ENCODE measurements at regions not wholly inside any gene's neighbourhood (a gene's known extent, or its start where the extent isn't known, plus 50 kb on each side); places are given as distances from the start of the nearest gene placed in this dataset.

DNA sequence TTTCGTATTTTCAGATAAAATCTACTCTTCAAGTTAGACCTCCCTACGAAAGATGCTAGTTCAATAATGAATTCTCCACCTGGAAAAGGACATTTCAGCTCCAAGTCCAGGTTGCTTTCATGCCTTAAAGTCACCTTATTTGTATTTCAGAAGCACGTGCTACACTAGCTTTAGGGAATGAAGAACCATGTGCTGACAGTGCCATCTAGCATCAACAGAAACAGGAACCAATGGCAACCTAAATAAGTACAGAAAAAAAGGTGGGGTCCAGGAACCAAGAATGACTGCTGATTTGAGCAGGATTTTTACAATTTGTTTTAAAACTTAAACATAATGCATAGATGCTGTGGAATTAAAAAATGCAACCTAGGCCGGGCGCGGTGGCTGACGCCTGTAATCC lies 77.6 kb upstream of the SNRPN start:
- H3K36me3 Mint-ChIP-seq: peaks cover 37% of the 10 kb centered on the region
- TF ChIP-seq, protein P1, sequence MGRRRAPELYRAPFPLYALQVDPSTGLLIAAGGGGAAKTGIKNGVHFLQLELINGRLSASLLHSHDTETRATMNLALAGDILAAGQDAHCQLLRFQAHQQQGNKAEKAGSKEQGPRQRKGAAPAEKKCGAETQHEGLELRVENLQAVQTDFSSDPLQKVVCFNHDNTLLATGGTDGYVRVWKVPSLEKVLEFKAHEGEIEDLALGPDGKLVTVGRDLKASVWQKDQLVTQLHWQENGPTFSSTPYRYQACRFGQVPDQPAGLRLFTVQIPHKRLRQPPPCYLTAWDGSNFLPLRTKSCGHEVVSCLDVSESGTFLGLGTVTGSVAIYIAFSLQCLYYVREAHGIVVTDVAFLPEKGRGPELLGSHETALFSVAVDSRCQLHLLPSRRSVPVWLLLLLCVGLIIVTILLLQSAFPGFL (CRISPR knock-in tag; IDR thresholded peaks at IDR 0.05; ENCODE audit: borderline replicate concordance): no peak
- TF ChIP-seq, protein P2, sequence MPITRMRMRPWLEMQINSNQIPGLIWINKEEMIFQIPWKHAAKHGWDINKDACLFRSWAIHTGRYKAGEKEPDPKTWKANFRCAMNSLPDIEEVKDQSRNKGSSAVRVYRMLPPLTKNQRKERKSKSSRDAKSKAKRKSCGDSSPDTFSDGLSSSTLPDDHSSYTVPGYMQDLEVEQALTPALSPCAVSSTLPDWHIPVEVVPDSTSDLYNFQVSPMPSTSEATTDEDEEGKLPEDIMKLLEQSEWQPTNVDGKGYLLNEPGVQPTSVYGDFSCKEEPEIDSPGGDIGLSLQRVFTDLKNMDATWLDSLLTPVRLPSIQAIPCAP (CRISPR knock-in tag; IDR thresholded peaks at IDR 0.05): no peak
- TF ChIP-seq ZNF671 (CRISPR knock-in tag; IDR thresholded peaks at IDR 0.05) (no peak), FOXK1 (CRISPR knock-in tag; IDR thresholded peaks at IDR 0.05) (no peak), GTF2I (CRISPR knock-in tag; conservative IDR thresholded peaks at IDR 0.05) (no peak), ZNF416 (CRISPR knock-in tag; IDR thresholded peaks at IDR 0.05) (no peak)
- TF ChIP-seq, protein P3, sequence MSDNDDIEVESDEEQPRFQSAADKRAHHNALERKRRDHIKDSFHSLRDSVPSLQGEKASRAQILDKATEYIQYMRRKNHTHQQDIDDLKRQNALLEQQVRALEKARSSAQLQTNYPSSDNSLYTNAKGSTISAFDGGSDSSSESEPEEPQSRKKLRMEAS (CRISPR knock-in tag; IDR thresholded peaks at IDR 0.05): no peak
- H3K4me3 Mint-ChIP-seq: no peak overlapping the region
- ChIA-PET POLR2A (interaction anchor here (1.4 kb wide), 1 partner anchor 19 kb away, joined by 3 read pairs; no protein-coding TSS in a partner anchor), CTCF (interaction anchor here (1.0 to 1.6 kb wide), 3 partner anchors 13 to 21 kb away, joined by 3 to 4 read pairs (median 3); no protein-coding TSS in a partner anchor)
- peaks cover 24% of the 10 kb centered on the region for H3K9me3 Mint-ChIP-seq
- peak overlapping the region; percentile 79 for H3K27ac Mint-ChIP-seq
- no peaks in the 10 kb centered on the region; the same call in 1 of the 2 replicates for H3K27me3 Mint-ChIP-seq (ENCODE audit: low read depth)
- peaks cover 39% of the 10 kb centered on the region for H3K4me1 Mint-ChIP-seq
- DNase-seq (ENCODE audit: low spot score) (peak; percentile 28), ATAC-seq (peak; percentile 48)

DNA sequence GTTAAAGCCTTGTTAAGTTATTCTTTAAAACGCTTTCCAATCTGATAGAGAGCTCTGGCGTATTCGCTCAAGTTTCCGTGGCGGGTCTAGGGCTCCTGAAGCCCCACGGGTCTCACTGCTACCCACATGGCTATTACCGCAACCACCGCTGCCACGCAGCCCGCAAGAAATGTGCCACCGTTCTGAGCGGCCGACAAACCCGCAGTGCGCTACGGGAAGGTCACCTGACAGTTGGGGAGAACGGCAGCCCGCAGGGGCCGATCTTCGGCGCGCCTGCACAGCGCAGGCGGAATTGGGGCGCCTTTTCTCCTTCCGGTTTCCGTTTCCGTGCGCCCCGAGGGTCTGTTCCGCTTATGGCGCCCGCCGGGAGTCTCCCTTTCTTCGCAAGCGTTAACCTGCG lies 76.6 kb upstream of the SNRPN start:
- Mint-ChIP-seq H3K4me3 (peak overlapping the region; percentile 55), H3K36me3 (peaks cover 37% of the 10 kb centered on the region), H3K9me3 (peaks cover 24% of the 10 kb centered on the region), H3K27me3 (ENCODE audit: low read depth) (no peaks in the 10 kb centered on the region; the same call in 1 of the 2 replicates), H3K27ac (peak overlapping the region; percentile 70; the same call in 1 of the 2 replicates), H3K4me1 (peaks cover 39% of the 10 kb centered on the region)
- TF ChIP-seq, protein P4, sequence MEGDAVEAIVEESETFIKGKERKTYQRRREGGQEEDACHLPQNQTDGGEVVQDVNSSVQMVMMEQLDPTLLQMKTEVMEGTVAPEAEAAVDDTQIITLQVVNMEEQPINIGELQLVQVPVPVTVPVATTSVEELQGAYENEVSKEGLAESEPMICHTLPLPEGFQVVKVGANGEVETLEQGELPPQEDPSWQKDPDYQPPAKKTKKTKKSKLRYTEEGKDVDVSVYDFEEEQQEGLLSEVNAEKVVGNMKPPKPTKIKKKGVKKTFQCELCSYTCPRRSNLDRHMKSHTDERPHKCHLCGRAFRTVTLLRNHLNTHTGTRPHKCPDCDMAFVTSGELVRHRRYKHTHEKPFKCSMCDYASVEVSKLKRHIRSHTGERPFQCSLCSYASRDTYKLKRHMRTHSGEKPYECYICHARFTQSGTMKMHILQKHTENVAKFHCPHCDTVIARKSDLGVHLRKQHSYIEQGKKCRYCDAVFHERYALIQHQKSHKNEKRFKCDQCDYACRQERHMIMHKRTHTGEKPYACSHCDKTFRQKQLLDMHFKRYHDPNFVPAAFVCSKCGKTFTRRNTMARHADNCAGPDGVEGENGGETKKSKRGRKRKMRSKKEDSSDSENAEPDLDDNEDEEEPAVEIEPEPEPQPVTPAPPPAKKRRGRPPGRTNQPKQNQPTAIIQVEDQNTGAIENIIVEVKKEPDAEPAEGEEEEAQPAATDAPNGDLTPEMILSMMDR (IDR thresholded peaks at IDR 0.05): no peak
- TF ChIP-seq, protein P2 (CRISPR knock-in tag; IDR thresholded peaks at IDR 0.05): no peak
- TF ChIP-seq EMX1 (CRISPR knock-in tag; IDR thresholded peaks at IDR 0.05): no peak
- TF ChIP-seq CREB1 (CRISPR knock-in tag; IDR thresholded peaks at IDR 0.05): no peak
- no peak for TF ChIP-seq ZNF317 (CRISPR knock-in tag; IDR thresholded peaks at IDR 0.05; ENCODE audit: borderline replicate concordance, low read depth)
- TF ChIP-seq, protein P5, sequence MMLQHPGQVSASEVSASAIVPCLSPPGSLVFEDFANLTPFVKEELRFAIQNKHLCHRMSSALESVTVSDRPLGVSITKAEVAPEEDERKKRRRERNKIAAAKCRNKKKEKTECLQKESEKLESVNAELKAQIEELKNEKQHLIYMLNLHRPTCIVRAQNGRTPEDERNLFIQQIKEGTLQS (CRISPR knock-in tag; conservative IDR thresholded peaks at IDR 0.05): no peak
- no peak for TF ChIP-seq MXD4 (CRISPR knock-in tag; IDR thresholded peaks at IDR 0.05; ENCODE audit: borderline replicate concordance)
- TF ChIP-seq, protein P6, sequence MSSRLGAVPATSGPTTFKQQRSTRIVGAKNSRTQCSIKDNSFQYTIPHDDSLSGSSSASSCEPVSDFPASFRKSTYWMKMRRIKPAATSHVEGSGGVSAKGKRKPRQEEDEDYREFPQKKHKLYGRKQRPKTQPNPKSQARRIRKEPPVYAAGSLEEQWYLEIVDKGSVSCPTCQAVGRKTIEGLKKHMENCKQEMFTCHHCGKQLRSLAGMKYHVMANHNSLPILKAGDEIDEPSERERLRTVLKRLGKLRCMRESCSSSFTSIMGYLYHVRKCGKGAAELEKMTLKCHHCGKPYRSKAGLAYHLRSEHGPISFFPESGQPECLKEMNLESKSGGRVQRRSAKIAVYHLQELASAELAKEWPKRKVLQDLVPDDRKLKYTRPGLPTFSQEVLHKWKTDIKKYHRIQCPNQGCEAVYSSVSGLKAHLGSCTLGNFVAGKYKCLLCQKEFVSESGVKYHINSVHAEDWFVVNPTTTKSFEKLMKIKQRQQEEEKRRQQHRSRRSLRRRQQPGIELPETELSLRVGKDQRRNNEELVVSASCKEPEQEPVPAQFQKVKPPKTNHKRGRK (CRISPR knock-in tag; IDR thresholded peaks at IDR 0.05; ENCODE audit: borderline replicate concordance): no peak
- TF ChIP-seq GABPB1 (CRISPR knock-in tag; IDR thresholded peaks at IDR 0.05): peak; percentile 41; the same call in 1 of the 2 replicates
- TF ChIP-seq, protein P7, sequence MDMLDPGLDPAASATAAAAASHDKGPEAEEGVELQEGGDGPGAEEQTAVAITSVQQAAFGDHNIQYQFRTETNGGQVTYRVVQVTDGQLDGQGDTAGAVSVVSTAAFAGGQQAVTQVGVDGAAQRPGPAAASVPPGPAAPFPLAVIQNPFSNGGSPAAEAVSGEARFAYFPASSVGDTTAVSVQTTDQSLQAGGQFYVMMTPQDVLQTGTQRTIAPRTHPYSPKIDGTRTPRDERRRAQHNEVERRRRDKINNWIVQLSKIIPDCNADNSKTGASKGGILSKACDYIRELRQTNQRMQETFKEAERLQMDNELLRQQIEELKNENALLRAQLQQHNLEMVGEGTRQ (CRISPR knock-in tag; IDR thresholded peaks at IDR 0.05): 0 out of 2 replicates have a peak, but pooled peaks have one; percentile 9
- no peak for TF ChIP-seq SMAD4 (CRISPR knock-in tag; IDR thresholded peaks at IDR 0.05)
- TF ChIP-seq, protein P8, sequence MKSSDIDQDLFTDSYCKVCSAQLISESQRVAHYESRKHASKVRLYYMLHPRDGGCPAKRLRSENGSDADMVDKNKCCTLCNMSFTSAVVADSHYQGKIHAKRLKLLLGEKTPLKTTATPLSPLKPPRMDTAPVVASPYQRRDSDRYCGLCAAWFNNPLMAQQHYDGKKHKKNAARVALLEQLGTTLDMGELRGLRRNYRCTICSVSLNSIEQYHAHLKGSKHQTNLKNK (CRISPR knock-in tag; IDR thresholded peaks at IDR 0.05): no peak
- POLR2A ChIA-PET: no interaction called here
- DNase-seq (ENCODE audit: low spot score): peak; percentile 26
- ATAC-seq: peak; percentile 59
- CTCF ChIA-PET: no interaction called here
